Amniotic stem cell (primary cell): ENCODE measurements at regions not wholly inside any gene's neighbourhood (a gene's known extent, or its start where the extent isn't known, plus 50 kb on each side); places are given as distances from the start of the nearest gene placed in this dataset.

ENCODE experiments used
- DNase-seq: peaks from one replicate; lab custom pipeline; 2025; lab: John Stamatoyannopoulos, UW

GRCh38 chr4:13844740-13845139, 217.2 kb upstream of the BOD1L1 start:
- no peak for DNase-seq

- DNase-seq, result no peak
These were observed 222.3 kb upstream of the BOD1L1 start for GRCh38 chr4:13849778-13850177.

GRCh38 chr4:13851085-13851940, 223.8 kb upstream of the BOD1L1 start:
- no peak for DNase-seq

GRCh38 chr4:13852411-13852810, 224.9 kb upstream of the BOD1L1 start:
- DNase-seq, result no peak

GRCh38 chr4:13856387-13856786, 228.9 kb upstream of the BOD1L1 start:
- DNase-seq, result no peak

GRCh38 chr4:13857397-13857796, 229.9 kb upstream of the BOD1L1 start:
- DNase-seq, result no peak

- DNase-seq, result no peak
These were observed 230.3 kb upstream of the BOD1L1 start for GRCh38 chr4:13857800-13858199.

- DNase-seq, result no peak
These were observed 231.9 kb upstream of the BOD1L1 start for GRCh38 chr4:13859423-13859822.

GRCh38 chr4:13860126-13860525, 232.6 kb upstream of the BOD1L1 start:
- DNase-seq, result no peak

- no peak for DNase-seq
These were observed 238.5 kb upstream of the BOD1L1 start for GRCh38 chr4:13865871-13866669.

GRCh38 chr4:13866881-13867280, 239.4 kb upstream of the BOD1L1 start:
- DNase-seq, result no peak

GRCh38 chr4:13872155-13872554, 244.6 kb upstream of the BOD1L1 start:
- no peak for DNase-seq

GRCh38 chr4:13872955-13873354, 245.4 kb upstream of the BOD1L1 start:
- DNase-seq, result no peak

GRCh38 chr4:13875181-13875580, 247.7 kb upstream of the BOD1L1 start:
- DNase-seq, result no peak

GRCh38 chr4:13876131-13876530, 248.6 kb upstream of the BOD1L1 start:
- no peak for DNase-seq

GRCh38 chr4:13876940-13877339, 249.4 kb upstream of the BOD1L1 start:
- no peak for DNase-seq

GRCh38 chr4:13877626-13878025, 250.1 kb upstream of the BOD1L1 start:
- no peak for DNase-seq

- no peak for DNase-seq
These were observed 254.4 kb upstream of the BOD1L1 start for GRCh38 chr4:13881892-13882291.

GRCh38 chr4:13887010-13887409, 259.5 kb upstream of the BOD1L1 start:
- DNase-seq, result no peak

- peak; percentile 54 for DNase-seq
These were observed 260.6 kb upstream of the BOD1L1 start for GRCh38 chr4:13888112-13888511.

GRCh38 chr4:13891544-13891939, 264.0 kb upstream of the BOD1L1 start:
- DNase-seq, result no peak

GRCh38 chr4:13892739-13893105, 265.2 kb upstream of the BOD1L1 start:
- no peak for DNase-seq

- no peak for DNase-seq
These were observed 265.7 kb upstream of the BOD1L1 start for GRCh38 chr4:13893211-13893610.
